Vagina (tissue), 2 donors: ENCODE measurements at regions not wholly inside any gene's neighbourhood (a gene's known extent, or its start where the extent isn't known, plus 50 kb on each side); places are given as distances from the start of the nearest gene placed in this dataset.

ENCODE experiments used
- DNase-seq, 2 donors: peaks; one replicate each; pipeline ENCODE4 v3.0.0-alpha.2; 2017; ENCODE audit errors: extremely low spot score in 2 of 2
- H3K27ac ChIP-seq: fragments of 200-600 bp; sonication (generic); one replicate; pipeline ENCODE4 v1.5.1; 2019
- H3K27me3 ChIP-seq: fragments of 200-600 bp; sonication (generic); one replicate; pipeline ENCODE4 v1.5.1; 2019
- H3K36me3 ChIP-seq, 2 donors: fragments of 200-600 bp; sonication (generic); one replicate each; pipeline ENCODE4 v1.5.1; 2017 to 2019
- H3K4me1 ChIP-seq: fragments of 200-600 bp; sonication (generic); one replicate; pipeline ENCODE4 v1.5.1; 2019
- H3K4me3 ChIP-seq, 2 donors: fragments of 200-600 bp; sonication (generic); 1 replicate in 1 of 2; 2 replicates in 1 of 2; pipeline ENCODE4 v1.5.1; 2016 to 2019
- H3K9me3 ChIP-seq: fragments of 200-600 bp; sonication (generic); one replicate; pipeline ENCODE4 v1.5.1; 2019
- POLR2A ChIP-seq, 2 donors: fragments of 450-650 bp; IDR thresholded peaks; one replicate each; pipeline ENCODE4 v1.6.1; 2017; ENCODE audit warnings: antibody characterized with exemption in 2 of 2, mild to moderate bottlenecking in 2 of 2, moderate library complexity in 2 of 2
- POLR2AphosphoS5 ChIP-seq, 2 donors: sonication (generic); formaldehyde crosslinking; IDR thresholded peaks; one replicate each; pipeline ENCODE4 v1.9.0; 2017; ENCODE audit warnings: antibody characterized with exemption in 2 of 2, mild to moderate bottlenecking in 2 of 2, low read depth in 1 of 2; ENCODE audit not compliant: insufficient read depth in 1 of 2
- intact Hi-C: fragments of 100-400 bp; cut with DNase I; formaldehyde crosslinking; loops from one replicate; pipeline ENCODE4 v1.15.1; 2023
- TF ChIP-seq, protein P1 (sequence below), 3 experiments: fragments of 450-650 bp in 2 of 3; fragments of 200-600 bp in 1 of 3; sonication (generic) in 1 of 3; IDR thresholded peaks; one replicate each; pipeline ENCODE4 v1.5.1; 2017 to 2019; ENCODE audit warnings: antibody characterized with exemption in 3 of 3, mild to moderate bottlenecking in 2 of 3, moderate library complexity in 2 of 3

DNA sequence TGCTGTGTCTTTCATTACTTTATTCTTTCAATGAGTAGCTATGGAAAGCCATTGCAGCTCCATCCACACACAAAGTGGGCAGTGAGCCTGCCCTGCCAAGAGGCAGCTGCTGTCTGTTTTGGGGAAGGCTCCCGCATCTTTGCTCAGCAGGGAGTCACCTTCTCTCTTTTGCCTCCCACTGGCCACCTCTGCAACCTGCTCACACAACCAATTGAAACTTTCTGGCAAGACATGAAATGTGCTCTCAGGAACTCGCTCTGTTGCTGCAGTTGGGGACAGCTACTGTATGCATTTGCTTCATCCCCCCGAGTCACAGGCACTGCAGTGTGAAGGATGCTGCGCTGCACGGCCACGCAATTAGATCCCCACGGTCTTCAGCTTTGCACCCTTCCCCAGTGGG is 244.8 kb upstream of the NFE2L3 start:
- TF ChIP-seq POLR2AphosphoS5 (IDR thresholded peaks at IDR 0.05; ENCODE audit: insufficient read depth in 1 of 2, low read depth in 1 of 2) = no peak
- TF ChIP-seq, protein P1, sequence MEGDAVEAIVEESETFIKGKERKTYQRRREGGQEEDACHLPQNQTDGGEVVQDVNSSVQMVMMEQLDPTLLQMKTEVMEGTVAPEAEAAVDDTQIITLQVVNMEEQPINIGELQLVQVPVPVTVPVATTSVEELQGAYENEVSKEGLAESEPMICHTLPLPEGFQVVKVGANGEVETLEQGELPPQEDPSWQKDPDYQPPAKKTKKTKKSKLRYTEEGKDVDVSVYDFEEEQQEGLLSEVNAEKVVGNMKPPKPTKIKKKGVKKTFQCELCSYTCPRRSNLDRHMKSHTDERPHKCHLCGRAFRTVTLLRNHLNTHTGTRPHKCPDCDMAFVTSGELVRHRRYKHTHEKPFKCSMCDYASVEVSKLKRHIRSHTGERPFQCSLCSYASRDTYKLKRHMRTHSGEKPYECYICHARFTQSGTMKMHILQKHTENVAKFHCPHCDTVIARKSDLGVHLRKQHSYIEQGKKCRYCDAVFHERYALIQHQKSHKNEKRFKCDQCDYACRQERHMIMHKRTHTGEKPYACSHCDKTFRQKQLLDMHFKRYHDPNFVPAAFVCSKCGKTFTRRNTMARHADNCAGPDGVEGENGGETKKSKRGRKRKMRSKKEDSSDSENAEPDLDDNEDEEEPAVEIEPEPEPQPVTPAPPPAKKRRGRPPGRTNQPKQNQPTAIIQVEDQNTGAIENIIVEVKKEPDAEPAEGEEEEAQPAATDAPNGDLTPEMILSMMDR (IDR thresholded peaks at IDR 0.05) = no peak
- TF ChIP-seq POLR2A (IDR thresholded peaks at IDR 0.05) = no peak
- H3K27me3 ChIP-seq = no peaks in the 10 kb centered on the region
- intact Hi-C loops = no loop called here
- H3K36me3 ChIP-seq = no peaks in the 10 kb centered on the region
- no peak overlapping the region for H3K4me3 ChIP-seq
- no peaks in the 10 kb centered on the region for H3K4me1 ChIP-seq
- no peak overlapping the region for H3K27ac ChIP-seq
- no peak for DNase-seq
- H3K9me3 ChIP-seq = no peaks in the 10 kb centered on the region

DNA sequence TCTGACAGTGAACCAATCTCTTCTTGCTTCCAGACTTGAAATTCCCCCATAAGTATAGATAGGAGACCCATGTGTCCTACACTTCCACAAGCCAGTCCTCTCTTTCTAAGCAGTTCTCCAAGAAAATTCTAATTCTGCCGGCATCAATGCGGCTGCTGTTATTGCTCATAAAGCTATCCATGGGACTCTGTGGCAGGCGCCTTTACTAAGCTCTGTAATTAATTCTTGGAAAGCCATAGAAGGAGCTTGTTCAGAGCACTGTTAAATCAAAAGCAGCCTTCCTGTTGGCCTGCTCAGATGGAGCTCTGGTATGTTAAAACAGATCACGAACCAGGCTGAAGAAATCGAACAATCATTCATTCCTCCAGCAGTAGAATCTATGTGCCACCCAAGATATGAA is 244.3 kb upstream of the NFE2L3 start:
- Histone ChIP-seq H3K27ac (no peak overlapping the region), H3K9me3 (no peaks in the 10 kb centered on the region), H3K27me3 (no peaks in the 10 kb centered on the region), H3K36me3 (no peaks in the 10 kb centered on the region), H3K4me3 (no peak overlapping the region), H3K4me1 (no peaks in the 10 kb centered on the region)
- intact Hi-C loops = no loop called here
- TF ChIP-seq POLR2AphosphoS5 (IDR thresholded peaks at IDR 0.05; ENCODE audit: insufficient read depth in 1 of 2, low read depth in 1 of 2) (no peak), POLR2A (IDR thresholded peaks at IDR 0.05) (no peak)
- TF ChIP-seq, protein P1 (IDR thresholded peaks at IDR 0.05) = no peak
- no peak for DNase-seq

DNA sequence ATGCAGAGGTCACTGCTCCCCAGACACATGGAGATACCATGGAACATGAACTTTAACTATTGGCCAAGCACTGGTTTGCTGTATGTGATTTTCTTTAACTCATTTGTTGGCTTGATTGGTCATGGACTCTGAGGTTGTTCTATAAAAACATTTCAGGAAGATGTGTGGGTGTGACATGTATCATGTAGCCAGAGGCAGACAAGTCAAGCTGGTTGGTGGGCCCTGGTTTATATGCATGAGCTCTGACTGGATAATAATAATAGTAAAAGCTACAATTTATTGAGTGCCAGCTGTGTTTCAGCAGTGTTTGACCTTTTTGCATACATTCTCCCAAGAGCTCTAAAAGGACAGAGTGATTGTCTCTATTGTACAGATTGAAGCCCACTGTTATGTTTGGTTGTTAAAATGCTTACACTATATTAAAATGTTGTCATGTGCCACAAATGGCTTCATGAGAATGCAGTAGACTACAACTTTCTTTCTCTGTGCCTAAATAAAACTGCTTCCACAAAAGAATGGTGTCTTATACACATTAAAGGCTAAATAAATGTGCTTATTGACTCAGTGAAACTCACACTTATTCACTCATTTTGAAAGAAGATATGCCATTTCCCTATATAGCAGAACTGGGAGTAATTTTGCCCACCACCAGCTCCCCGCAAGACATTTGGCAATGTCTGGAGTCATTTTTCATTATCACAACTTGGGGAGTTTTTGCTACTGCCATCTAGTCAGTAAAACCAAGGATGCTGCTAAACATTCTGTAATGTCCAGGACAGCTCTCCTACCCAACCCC is 243.6 kb upstream of the NFE2L3 start:
- Histone ChIP-seq H3K27me3 (no peaks in the 10 kb centered on the region), H3K36me3 (no peaks in the 10 kb centered on the region), H3K27ac (no peak overlapping the region), H3K4me3 (no peak overlapping the region), H3K4me1 (no peaks in the 10 kb centered on the region), H3K9me3 (no peaks in the 10 kb centered on the region)
- TF ChIP-seq POLR2A (IDR thresholded peaks at IDR 0.05) = no peak
- TF ChIP-seq POLR2AphosphoS5 (IDR thresholded peaks at IDR 0.05; ENCODE audit: insufficient read depth in 1 of 2, low read depth in 1 of 2) = no peak
- TF ChIP-seq, protein P1 (IDR thresholded peaks at IDR 0.05) = no peak
- intact Hi-C loops = no loop called here
- no peak for DNase-seq

DNA sequence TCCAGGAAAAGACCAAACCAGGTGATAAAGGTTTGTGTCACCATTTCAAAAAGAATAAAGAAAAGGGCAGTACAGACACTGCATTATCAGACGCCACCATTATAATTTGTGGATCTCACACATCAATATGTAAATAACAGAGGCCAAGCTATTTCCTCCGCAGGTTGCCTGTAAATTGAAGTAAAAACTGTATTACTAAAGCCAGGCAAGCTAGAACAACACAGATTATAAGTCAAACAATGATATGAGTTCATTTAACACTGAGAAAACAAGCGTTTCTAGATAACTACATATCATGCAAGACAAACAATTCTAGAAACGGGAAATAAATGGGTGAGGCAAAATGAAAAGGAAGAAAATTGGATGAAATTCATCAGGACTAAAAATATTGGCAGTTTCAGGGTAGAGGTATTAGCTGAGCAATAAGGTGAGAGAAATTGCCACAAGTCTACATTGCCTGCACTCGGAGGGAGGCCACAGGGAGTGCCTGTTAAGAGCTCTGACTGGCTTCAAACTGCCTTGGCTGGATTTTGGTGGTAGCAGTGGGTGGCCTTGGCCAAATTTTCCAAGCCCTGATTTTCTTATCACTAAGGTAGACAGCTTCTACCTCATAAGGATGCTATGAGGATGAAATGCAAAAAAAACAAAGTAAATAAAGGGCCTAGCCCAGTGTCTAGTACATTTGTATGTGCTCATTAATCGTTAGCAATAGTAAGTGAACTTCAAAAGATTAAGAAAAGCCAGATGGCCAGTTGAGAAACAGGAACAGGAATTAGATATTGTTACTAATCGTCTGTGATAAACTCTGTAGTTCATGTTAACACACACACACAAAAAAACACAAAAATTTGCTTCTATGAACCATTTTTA is 240.0 kb upstream of the NFE2L3 start:
- no peaks in the 10 kb centered on the region for H3K4me1 ChIP-seq
- no peak overlapping the region for H3K27ac ChIP-seq
- no peak for TF ChIP-seq POLR2AphosphoS5 (IDR thresholded peaks at IDR 0.05; ENCODE audit: insufficient read depth in 1 of 2, low read depth in 1 of 2)
- TF ChIP-seq, protein P1 (IDR thresholded peaks at IDR 0.05) = no peak
- no peak for TF ChIP-seq POLR2A (IDR thresholded peaks at IDR 0.05)
- intact Hi-C loops = no loop called here
- DNase-seq = no peak
- H3K36me3 ChIP-seq = no peaks in the 10 kb centered on the region
- H3K4me3 ChIP-seq = no peak overlapping the region
- H3K9me3 ChIP-seq = no peaks in the 10 kb centered on the region
- no peaks in the 10 kb centered on the region for H3K27me3 ChIP-seq
